NCI-H2107 (cell line): ENCODE measurements at regions not wholly inside any gene's neighbourhood (a gene's known extent, or its start where the extent isn't known, plus 50 kb on each side); places are given as distances from the start of the nearest gene placed in this dataset.

ENCODE experiments used
- DNase-seq: peaks from one replicate; lab custom pipeline; 2025; lab: John Stamatoyannopoulos, UW

DNA sequence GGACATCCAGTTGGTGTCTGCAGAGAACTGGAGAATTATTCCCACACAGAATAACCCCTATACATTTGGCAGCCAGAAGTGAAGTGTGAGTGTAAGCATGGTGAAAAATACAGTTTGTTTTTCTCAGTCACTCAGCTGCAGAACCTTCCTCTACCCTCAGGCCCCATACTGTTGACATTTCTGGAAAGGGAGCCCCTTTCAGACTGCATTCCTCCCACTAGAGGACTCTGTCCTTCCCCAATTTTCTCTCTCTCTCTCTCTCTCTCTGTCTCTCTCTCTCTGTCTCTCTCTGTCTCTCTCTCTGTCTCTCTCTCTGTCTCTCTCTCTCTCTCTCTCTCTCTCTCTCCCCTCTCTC lies 86.8 kb upstream of the STEAP1B start:
- no peak for DNase-seq

DNA sequence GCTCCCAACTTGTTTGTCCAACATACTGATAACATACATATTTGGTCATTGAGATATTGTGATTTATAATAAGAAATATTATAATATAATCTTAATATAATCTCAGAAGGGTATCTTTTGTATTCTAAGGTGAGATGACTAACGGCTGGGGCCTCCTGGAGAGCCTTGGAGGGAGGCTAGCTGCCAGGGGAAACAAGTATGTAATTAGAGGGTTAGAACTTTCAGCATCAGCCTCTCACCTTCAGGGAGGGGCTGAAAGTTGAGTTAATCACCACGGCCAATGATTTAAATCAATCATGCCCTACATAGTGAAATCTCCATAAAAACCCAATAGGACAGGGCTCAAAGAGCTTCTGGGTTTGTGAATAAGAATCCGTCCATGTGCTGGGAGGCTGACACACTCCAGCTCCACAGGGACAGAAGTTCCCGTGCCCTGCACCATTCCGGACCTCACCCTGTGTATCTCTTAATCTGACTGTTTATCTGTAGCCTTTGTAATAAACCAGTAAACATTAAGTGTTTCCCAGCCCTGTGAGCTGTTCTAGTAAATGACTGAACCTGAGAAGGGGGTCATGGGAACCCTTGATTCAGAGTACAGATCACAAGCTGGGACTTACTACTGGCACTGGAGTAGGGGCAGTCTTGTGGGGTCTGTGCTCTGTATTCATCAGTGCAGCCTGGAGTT lies 86.3 kb upstream of the STEAP1B start:
- no peak for DNase-seq

DNA sequence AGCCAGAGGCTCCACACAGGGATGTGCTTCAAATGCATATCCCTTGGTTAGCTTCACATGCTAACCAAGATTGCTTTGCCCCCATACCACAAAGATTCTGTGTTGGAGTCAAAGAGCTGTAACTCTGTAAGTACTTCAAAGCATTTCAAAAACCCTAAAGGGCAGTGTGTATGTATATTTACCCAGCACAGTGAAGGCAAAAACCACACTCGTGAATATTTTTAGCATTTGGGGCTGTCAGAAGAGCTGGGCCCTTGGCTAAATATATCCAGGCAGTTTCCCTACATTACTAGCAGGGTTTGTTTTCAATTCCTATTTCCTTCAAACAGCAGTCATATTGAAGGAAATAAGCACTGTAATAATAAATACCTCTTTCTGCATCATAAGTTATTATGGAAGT lies 84.2 kb upstream of the STEAP1B start:
- no peak for DNase-seq

DNA sequence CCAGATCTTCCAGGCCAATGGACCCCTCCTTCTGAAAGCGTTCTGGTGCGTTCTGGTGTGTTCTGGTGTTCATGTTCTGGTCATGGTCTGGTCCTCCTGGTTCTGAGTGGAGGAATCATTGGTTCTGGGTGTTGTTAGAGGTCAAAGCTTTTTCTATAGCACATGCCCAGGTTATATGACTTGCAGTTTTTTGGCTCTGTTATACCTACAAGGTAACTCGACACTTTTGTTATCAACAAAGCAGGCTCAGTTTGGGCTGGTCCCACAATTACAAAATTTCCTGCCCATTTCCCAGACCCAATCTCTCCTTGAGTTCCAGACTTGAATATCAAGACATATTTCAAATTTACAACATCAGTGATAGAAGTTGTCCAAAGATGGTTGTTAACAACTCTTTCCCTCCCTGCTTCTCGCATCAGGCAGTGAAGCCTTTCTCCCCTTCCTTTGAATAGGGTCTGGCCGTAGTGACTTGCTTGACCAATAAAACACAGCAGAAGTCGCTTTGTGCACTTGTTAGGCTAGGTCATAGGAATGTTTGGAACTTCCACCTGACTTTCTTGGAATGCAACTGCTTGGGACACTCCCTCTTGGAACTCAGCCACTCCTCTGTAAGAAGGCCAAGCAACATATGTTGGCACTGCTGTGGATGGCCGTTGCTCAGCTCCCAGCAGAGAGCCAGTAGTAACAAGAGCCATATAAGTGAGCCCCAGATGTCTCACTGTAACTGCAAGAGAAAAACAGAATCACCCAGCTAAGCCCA lies 83.1 kb upstream of the STEAP1B start:
- DNase-seq = no peak

DNA sequence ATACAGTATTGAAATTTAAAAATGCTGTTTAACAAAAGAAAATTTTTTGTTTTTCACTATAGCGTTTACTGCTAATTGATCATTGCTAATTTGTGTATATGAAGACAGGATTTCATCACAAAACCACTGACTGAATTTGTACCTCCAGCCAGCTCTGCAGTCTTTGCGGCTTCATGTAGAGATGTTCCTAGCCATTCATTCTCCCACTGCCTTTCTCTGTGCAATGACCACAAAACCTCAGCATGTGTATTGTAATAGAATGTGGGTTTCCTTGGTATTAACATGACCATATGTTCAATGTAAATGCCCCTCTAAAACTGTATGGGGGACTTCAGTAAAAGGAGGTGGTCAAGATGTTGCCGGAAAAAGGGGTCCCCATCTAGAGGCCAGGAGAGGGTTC lies 81.1 kb upstream of the STEAP1B start:
- DNase-seq = no peak

DNA sequence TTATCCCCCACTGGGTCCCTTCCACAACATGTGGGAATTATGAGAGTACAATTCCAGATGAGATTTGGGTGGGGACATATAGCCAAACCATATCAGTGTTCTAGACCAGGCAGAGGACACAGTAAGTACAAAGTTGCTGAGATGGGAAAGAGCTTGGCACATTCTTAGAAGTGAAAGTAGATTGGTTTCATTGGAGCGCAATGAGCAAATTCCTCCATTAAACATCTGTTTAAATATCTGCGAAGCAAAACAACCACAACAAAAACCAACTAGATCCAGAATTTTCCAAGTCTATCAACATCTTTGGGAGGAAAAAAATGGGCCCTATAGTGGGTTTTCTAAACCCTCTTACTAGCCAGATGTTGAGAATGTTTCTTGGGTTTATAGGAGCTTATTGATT lies 80.0 kb upstream of the STEAP1B start:
- DNase-seq = no peak

DNA sequence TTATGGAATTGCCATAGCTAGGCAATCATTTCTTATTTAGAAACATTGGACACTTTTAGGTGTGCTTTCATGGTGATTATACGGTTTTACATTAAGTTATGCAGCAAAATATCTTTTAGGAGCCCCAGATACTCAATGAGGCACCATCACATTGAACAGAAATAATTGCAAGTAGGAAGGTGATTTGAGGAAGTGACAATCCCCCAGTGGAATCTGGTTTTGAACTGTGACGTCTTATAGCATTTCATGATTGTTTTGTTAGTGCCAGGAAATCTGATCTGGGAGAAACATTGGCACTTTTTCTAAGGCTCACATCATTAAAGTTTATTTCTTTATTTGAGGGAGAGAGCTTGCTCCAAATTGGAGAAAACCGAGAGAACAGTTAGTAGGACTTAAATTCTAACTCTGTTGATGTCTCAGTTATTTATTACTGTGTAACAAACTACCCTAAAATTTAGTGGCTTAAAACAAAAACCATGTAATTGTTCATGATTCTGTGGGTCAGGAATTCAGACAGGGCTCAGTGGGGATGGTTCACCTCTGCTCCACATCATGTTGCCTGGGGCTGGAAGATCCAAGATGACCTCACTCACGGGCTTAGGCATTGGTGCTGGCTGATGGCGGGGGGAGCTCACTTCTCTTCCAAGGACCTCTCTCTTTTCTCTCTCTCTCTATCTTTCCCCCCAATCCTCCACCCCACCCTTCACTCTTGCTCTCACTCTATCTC lies 78.2 kb upstream of the STEAP1B start:
- no peak for DNase-seq

DNA sequence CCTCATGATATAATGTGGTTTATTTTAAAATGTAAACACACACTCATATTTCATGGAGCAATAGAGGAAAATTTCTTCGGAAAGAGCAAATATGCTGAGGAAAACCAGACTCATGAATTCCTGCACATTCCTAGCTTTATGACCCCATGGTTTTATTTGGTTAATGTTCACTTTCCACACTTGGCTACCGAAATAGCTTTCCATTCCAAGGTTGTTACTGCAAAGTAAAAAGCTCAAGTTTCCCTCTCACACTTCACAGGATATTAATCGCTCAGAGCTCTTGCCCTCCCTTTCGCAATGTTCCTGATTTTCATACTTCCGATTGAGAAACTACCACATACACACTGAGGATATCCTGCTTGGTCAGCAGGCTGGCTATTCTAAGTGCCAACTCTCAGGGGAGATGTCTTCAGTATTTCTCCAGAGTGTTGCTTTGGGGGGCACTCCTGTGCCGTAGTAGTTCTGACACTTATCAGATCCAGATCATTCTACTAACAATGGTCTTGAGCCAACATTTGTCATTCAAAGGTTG lies 77.5 kb upstream of the STEAP1B start:
- no peak for DNase-seq

DNA sequence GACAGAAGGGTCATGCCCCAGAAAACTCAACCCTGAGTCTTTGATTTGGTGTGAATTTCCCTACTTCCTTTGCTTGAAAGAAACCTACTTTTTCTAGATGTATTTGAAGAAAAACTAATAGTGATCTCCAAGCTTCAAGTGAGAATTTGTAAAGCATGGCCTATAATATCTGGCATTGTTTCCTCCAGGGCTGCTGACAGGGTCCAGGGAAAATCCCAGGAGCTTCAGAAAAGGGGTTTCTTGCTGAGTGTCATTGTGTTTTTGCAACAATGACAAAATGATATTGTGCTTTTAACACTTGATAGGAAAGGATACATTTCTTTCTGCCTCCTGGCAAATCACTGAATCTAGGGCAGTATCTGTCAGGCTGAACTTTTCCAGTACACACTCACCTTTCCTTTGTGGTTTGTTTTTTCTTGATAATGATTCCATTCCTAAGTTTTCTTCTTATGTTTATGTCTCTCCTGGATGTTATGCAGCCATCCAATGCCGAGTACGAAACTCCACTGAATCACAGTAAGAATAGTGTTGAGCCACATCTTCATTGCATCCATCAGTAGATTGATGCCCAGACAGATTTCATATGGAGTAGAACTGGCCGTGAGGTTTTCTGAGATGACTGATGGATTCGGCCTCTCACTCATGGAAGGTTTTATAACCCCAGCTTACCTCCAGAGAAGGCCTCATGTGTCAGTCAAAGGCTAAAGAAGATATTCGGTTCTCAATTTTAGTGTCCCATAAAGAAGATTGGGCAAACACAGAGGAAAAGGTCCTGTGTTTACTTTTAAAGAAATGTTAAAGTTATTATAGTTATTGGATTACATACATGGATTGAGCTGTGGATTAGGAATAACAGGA lies 76.9 kb upstream of the STEAP1B start:
- DNase-seq = no peak

DNA sequence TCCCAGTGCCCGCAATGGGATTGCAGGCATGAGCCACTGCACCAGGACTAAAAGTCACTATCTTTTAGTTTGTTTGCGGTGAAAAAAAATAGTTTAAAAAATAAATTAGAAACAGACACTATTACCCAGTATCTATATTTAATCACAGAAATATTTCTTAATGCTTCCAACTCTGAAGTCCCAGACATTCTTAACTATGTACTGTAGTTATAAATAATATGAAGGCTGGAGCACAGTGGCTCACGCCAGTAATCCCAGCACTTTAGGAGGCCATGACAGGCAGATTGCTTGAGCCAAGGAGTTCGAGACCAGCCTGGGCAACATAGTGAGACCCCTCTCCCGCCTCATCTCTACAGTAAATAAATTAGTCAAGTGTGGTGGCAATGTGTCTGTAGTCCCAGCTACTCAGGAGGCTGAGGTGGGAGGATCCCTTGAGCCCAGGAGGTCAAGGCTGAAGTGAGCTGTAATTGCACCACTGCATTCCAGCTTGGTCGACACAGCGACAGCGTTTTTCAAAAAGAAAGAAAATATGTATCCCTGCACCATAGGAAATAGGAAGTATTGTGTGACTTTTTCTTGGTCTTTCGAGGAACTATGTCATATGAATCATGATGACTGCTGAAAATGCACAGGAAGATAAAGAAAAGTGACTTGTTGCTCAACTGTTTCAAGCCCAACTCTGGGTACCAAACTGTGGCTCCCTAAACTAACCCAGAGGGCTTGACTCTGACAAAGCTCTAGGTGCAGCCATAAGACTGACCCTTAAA lies 74.9 kb upstream of the STEAP1B start:
- DNase-seq = no peak

DNA sequence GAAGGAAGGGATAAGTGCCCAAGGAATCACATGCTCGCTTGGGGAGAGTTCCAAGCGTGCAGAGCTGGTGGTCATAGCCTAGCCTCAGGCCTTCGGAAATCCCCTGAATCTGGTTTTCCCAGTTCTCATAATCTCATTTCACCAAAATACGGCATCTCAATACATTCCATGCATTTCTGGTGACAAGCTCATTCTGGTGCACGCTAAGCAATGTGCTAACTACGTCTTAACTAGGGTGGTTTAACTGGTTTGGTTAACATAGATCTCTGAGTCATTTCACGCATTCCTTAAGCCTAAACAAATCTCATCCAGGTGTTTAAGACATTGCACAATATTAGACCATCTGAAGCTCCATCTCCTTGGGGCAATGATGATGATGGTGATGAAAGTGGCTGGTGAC lies 72.9 kb upstream of the STEAP1B start:
- no peak for DNase-seq

DNA sequence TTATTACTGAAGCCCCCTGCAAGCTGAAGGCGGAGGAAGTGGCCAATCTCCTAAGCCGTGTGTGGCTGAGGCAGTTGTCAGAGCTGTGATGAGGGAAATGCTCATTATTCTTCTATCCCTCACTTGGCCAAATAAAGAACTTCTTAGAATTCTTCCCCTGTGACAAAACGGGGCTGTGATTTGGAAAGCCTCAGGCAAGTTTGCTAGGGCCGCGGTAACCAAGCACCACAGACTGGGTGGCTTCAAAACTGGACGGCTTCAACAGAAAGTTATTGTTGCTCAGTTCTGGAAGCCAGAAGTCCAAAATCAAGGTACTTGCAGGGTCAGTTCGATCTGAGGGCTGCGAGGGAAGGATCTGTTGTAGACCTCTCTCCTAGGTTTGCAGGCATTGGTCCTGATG lies 72.3 kb upstream of the STEAP1B start:
- no peak for DNase-seq

DNA sequence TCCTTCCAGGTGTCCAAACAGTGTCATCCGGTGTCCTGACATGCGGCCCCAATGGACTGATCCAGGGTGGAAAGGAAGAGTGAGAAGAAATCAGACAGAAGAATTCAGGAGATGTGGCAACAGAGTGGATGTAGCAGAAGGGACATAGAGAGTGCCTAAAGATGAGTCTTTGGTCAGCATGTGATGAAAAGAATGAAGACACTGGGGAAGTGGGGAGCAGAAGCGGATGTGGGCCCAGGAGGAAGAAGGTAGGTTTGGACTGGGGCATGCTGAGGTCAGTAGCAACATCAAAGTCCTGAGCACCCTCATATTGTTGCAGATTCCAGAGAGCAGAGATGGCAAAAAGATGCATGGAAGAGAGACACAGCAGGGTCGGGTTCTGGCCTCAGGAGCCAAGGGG lies 71.8 kb upstream of the STEAP1B start:
- DNase-seq = no peak

DNA sequence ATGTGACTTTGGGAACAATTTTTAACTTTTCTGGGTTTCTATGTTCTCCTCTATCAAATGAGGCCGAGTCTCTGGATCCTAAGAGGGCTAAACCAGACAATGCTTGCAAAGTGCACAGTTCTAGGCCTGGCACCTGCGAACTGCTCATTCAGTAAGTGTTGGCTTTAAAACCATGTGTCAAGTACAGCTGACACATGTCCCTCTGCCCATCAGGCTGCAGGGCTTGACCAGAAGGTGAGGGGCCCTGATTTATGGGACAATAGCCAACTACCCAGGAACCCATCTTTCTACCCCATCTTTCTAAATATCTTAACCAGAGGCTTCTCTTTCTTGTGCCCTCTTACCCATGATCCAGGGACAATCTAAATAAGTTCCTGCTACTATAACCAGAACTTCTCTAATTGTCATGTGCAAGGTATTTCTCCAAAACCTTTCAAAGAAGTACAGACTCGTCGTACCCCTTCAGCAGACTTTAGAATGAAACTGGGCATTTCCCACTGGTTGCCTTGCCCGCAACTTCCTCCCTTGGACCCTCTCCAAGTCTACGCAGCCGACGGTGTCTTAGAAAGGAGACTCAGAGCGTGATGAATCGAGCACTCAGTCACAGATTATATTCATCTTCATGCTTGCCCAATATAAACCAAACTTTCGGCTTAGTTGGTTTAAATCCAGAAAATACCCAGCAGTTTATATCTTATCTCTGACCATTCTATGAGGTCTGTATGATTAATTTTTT lies 69.8 kb upstream of the STEAP1B start:
- no peak for DNase-seq

DNA sequence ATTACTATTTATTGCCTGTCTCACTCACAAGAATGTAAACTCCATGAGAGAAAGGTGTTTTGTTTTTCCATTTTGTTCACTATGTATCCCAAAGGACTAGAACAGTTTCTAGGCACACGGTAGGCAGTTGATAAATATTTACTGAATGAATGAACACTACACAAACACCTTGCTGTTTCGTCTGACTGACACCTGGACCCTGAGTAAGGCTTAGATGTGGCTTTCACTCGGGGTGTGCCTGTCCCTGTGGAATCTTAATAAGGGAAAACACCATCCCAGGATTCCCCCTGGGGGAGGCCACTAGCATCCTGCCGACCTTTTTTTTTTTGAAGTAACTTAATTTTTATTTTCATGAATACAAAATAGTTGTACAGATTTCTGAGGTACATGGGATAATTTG lies 66.6 kb upstream of the STEAP1B start:
- no peak for DNase-seq

DNA sequence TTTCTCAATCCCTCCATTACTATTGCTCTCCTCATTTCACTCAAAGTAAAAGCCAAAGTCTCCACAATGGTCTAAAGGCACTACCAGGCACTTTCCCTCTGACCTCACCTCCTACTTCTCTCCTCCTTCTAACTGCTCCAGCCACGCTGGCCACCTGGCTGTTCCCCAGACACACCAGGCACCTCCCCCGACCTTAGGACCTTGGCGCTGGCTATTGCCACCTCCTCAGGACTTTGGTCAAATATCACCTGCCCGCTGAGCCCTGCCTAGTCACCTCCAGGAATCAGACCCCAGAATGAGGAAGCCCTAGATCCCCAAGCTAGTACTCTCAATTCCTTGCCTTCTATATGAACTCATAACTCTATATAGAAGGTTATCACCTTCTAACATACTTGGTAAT lies 66.2 kb upstream of the STEAP1B start:
- DNase-seq = no peak

DNA sequence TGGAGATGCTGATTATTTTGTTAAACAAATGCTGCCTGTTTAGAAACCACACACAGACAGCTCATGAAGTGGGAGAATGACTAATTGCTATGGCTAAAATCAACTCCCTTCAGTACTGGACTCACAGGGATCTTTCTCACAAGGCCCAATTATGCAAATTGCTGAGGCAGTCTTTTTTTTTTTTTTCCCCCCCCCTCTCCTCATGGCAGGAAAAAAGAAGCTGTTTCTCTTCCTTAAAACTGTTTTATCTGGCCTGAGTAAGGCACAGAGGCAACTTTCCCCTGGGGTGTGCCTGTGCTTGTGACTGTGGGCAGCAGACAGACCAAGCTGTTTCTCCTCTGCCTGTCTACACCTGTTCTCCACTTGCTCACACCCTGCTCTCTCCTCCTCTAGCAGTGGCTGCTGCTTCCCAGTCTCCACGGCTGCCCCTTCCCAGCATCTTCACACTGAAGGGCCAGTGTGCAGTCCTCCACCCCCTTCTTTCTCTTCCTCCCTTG lies 65.4 kb upstream of the STEAP1B start:
- no peak for DNase-seq

DNA sequence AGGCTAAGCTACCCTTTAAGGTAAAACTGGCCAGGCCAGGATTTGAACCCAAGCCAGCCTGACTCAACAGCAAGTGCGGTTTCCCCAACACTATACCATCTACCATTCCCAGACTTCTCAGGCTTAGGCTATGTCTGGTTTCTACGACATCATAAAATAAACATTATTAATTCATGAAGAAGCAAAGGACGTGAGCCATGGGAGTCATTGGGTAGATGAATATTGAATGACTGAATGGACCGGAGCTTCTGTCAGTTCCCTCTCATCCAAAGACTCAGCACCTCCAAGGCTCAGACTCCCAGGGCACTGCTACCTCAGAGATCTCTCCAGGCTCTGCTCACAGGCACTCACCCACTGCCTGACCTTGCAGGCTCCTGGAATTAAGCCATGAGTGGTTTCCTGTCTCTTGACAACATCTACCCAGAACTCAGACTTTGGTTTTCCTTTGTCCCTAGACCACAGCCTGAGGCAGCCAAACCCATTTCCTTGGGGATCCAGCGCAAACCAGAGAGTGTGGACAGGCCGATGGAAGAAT lies 64.6 kb upstream of the STEAP1B start:
- no peak for DNase-seq

DNA sequence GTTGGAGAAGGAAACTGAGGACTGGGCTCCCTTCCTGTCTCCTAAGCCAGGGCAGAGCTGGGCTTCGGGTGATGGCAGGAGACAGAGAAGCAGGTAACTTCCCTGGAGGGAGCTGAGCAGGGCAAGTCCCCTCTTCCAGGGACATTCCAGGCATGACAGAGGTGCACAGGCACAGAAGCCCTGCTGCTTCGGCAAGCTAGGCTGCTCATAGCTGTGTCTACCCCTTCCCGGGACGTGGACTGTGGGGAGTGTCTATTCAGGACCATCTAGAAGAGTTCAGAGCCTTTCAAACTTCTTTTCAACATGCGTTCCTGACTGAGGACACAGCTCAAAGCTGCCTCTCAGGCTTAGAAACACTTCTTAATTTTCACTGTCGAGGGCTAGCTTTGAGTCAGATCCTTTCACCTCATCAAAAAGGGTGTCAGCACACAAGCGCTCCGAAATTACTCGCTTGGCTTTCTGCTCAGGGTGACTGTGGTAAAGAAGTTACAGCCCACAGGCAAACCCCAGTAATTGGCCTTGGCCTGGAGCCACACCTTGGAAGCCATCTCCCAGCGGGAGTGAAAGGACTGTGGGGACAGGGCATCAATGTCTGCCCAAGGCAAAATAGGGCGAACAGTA lies 63.7 kb upstream of the STEAP1B start:
- no peak for DNase-seq

DNA sequence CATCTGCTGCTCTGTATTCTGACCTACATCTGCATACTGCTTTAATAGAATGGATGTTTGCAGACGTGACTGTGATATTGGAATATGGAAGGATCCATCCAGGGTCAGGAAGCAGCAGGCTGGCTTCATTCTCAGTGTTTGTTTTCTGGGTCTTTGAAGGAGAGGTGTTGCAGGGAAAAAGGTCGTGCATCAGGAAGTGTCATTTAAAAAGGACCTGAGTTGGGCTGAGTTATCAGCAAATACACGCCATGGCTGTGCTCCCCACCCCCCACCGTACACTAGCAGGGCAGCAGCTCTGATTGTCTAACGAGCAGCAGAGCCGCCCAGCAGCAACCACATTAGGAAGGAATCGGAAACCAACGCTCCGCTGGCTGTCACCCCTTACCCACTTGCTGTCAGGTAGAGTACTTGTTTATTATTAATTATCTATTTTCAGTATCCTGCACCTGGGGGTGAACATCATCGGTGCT lies 63.1 kb upstream of the STEAP1B start:
- no peak for DNase-seq
